ENCODE measurements at regions not wholly inside any gene's neighbourhood (a gene's known extent, or its start where the extent isn't known, plus 50 kb on each side); places are given as distances from the start of the nearest gene placed in this dataset.
"Not testable (repeated sequence)": the region's sequence is repeated elsewhere in the genome, so short reads cannot be mapped to it uniquely, and the experiment has no call there.

GRCh38 chr2:172284209-172284608 is 143.2 kb upstream of the ITGA6 start:
- DNase-seq (ENCODE audit: low read depth): no peak

- peak; percentile 99 for DNase-seq (ENCODE audit: low read depth)
Observed at GRCh38 chr2:172285010-172285621, 142.3 kb upstream of the ITGA6 start.

- no peak for DNase-seq (ENCODE audit: low read depth)
Observed at GRCh38 chr2:172285760-172286159, 141.6 kb upstream of the ITGA6 start.

GRCh38 chr2:172287190-172287589 is 140.2 kb upstream of the ITGA6 start:
- no peak for DNase-seq (ENCODE audit: low read depth)

GRCh38 chr2:172287605-172288315 is 139.6 kb upstream of the ITGA6 start:
- no peak for DNase-seq (ENCODE audit: low read depth)

- peak; percentile 69 for DNase-seq (ENCODE audit: low read depth)
Observed at GRCh38 chr2:172288603-172289002, 138.8 kb upstream of the ITGA6 start.

- DNase-seq (ENCODE audit: low read depth): no peak
Observed at GRCh38 chr2:172293952-172294351, 133.4 kb upstream of the ITGA6 start.

- DNase-seq (ENCODE audit: low read depth): no peak
Observed at GRCh38 chr2:172294983-172295382, 132.4 kb upstream of the ITGA6 start.

GRCh38 chr2:172295677-172296076 is 131.7 kb upstream of the ITGA6 start:
- no peak for DNase-seq (ENCODE audit: low read depth)

- DNase-seq (ENCODE audit: low read depth): no peak
Observed at GRCh38 chr2:172296267-172297046, 130.9 kb upstream of the ITGA6 start.

GRCh38 chr2:172297531-172297930 is 129.9 kb upstream of the ITGA6 start:
- no peak for DNase-seq (ENCODE audit: low read depth)

GRCh38 chr2:172297950-172298349 is 129.4 kb upstream of the ITGA6 start:
- no peak for DNase-seq (ENCODE audit: low read depth)

GRCh38 chr2:172299741-172300140 is 127.6 kb upstream of the ITGA6 start:
- DNase-seq (ENCODE audit: low read depth): peak; percentile 74

GRCh38 chr2:172300851-172301250 is 126.5 kb upstream of the ITGA6 start:
- no peak for DNase-seq (ENCODE audit: low read depth)

GRCh38 chr2:172305066-172305465 is 122.3 kb upstream of the ITGA6 start:
- DNase-seq (ENCODE audit: low read depth): peak; percentile 83

GRCh38 chr2:172307800-172308199 is 119.6 kb upstream of the ITGA6 start:
- no peak for DNase-seq (ENCODE audit: low read depth)

GRCh38 chr2:172308253-172308935 is 119.0 kb upstream of the ITGA6 start:
- no peak for DNase-seq (ENCODE audit: low read depth)

GRCh38 chr2:172311921-172312345 is 115.5 kb upstream of the ITGA6 start:
- DNase-seq (ENCODE audit: low read depth): peak; percentile 66

- DNase-seq (ENCODE audit: low read depth): no peak
Observed at GRCh38 chr2:172313715-172314341, 113.6 kb upstream of the ITGA6 start.

- DNase-seq (ENCODE audit: low read depth): not testable (repeated sequence)
Observed at GRCh38 chr2:172315070-172315469, 112.3 kb upstream of the ITGA6 start.

- peak; percentile 37 for DNase-seq (ENCODE audit: low read depth)
Observed at GRCh38 chr2:172322049-172322448, 105.3 kb upstream of the ITGA6 start.

- no peak for DNase-seq (ENCODE audit: low read depth)
Observed at GRCh38 chr2:172323256-172323655, 104.1 kb upstream of the ITGA6 start.
